Ovary (tissue), 7 donors: ENCODE measurements at regions not wholly inside any gene's neighbourhood (a gene's known extent, or its start where the extent isn't known, plus 50 kb on each side); places are given as distances from the start of the nearest gene placed in this dataset.

ENCODE experiments used
- DNase-seq, 5 donors: peaks; one replicate each; pipeline ENCODE4 v3.0.0-alpha.2; 2019 to 2020
- H3K27ac ChIP-seq, 2 donors: fragments of 200-600 bp; one replicate each; pipeline versions ENCODE4 v1.5.1 to v1.8.0; 2019 to 2022
- H3K27me3 ChIP-seq: fragments of 200-600 bp; one replicate; pipeline ENCODE4 v1.8.0; 2022
- H3K36me3 ChIP-seq: fragments of 200-600 bp; sonication (generic); one replicate; pipeline ENCODE4 v1.5.1; 2019
- H3K4me1 ChIP-seq: one replicate; pipeline ENCODE4 v1.8.1; 2013; ENCODE audit warnings: mild to moderate bottlenecking, moderate library complexity; ENCODE audit not compliant: insufficient read depth
- H3K4me3 ChIP-seq: fragments of 200-600 bp; sonication (generic); one replicate; pipeline ENCODE4 v1.5.1; 2017
- H3K9me3 ChIP-seq, 2 donors: fragments of 200-600 bp in 1 of 2; sonication (generic) in 1 of 2; one replicate each; pipeline versions ENCODE4 v1.5.1 to v1.8.1; 2013 to 2019; ENCODE audit warnings: mild to moderate bottlenecking in 1 of 2, moderate library complexity in 1 of 2
- CTCF ChIP-seq, 3 donors: fragments of 450-650 bp in 2 of 3; fragments of 200-600 bp in 1 of 3; IDR thresholded peaks; one replicate each; pipeline versions ENCODE4 v1.5.1 to v1.8.0; 2016 to 2022; ENCODE audit warnings: antibody characterized with exemption in 3 of 3, mild to moderate bottlenecking in 1 of 3
- EP300 ChIP-seq: sonication (generic); formaldehyde crosslinking; IDR thresholded peaks from one replicate; pipeline ENCODE4 v1.6.1; 2017; ENCODE audit warnings: antibody characterized with exemption
- POLR2A ChIP-seq: fragments of 450-650 bp; IDR thresholded peaks from one replicate; pipeline ENCODE4 v1.6.1; 2017; ENCODE audit warnings: antibody characterized with exemption, mild to moderate bottlenecking, moderate library complexity
- WGBS, 3 donors: extraction: QIAGEN DNeasy Blood & Tissue Kit in 1 of 3; methylation state at CpG; one replicate each; pipeline versions ENCODE4 v1.1.5 to v1.1.7; 2013 to 2017; 5-methylcytosine and 5-hydroxymethylcytosine counted together
- intact Hi-C, 4 donors: fragments of 100-400 bp; cut with DNase I; formaldehyde crosslinking; loops; one replicate each; pipeline versions ENCODE4 v1.11.0 to v1.15.1; 2022 to 2023
- donor health status: DM: no; HTN: no; CAD: no; lungs with moderate emphysema.
- donor health status: DM: no; HTN: no; CAD: no.
- donor health status: Bipolar disorder and iron deficiency.
- donor health status: DM: no; HTN: no; CAD: no.
- donor health status: DM: yes; HTN: yes; CAD: no.

- no peak for TF ChIP-seq CTCF (IDR thresholded peaks at IDR 0.05)
- no peak for TF ChIP-seq POLR2A
- TF ChIP-seq EP300, result no peak
- Histone ChIP-seq H3K4me3 (no peak overlapping the region), H3K4me1 (no peaks in the 10 kb centered on the region), H3K9me3 (no peaks in the 10 kb centered on the region), H3K27ac (no peak overlapping the region), H3K36me3 (no peaks in the 10 kb centered on the region), H3K27me3 (no peaks in the 10 kb centered on the region)
- DNase-seq, result no peak
- intact Hi-C loops, result no loop called here
- WGBS, 3 donors, result 80 to 81% (median 81%) methylated on average over 6 of the region's 6 CpGs
Observed at GRCh38 chr12:127340381-127340780, 926.6 kb upstream of the TMEM132C start.

GRCh38 chr12:127342861-127343260 is 924.1 kb upstream of the TMEM132C start:
- 62 to 65% (median 64%) methylated on average over 6 of the region's 6 CpGs for WGBS, 3 donors
- intact Hi-C loops, result no loop called here
- H3K27ac ChIP-seq, result no peak overlapping the region
- no peaks in the 10 kb centered on the region for H3K27me3 ChIP-seq
- no peaks in the 10 kb centered on the region for H3K4me1 ChIP-seq
- no peak for DNase-seq
- H3K4me3 ChIP-seq, result no peak overlapping the region
- no peaks in the 10 kb centered on the region for H3K9me3 ChIP-seq
- no peaks in the 10 kb centered on the region for H3K36me3 ChIP-seq
- TF ChIP-seq CTCF (IDR thresholded peaks at IDR 0.05) (no peak), POLR2A (no peak), EP300 (no peak)

GRCh38 chr12:127343940-127344339 is 923.0 kb upstream of the TMEM132C start:
- no peak for TF ChIP-seq EP300
- Histone ChIP-seq H3K36me3 (no peaks in the 10 kb centered on the region), H3K27ac (no peak overlapping the region), H3K9me3 (no peaks in the 10 kb centered on the region), H3K4me3 (no peak overlapping the region), H3K4me1 (no peaks in the 10 kb centered on the region), H3K27me3 (no peaks in the 10 kb centered on the region)
- DNase-seq, result no peak
- whole genome bisulfite sequencing, 3 donors, result 18 to 26% (median 23%) methylated on average over 5 of the region's 5 CpGs
- intact Hi-C loops, result no loop called here

GRCh38 chr12:127351481-127352010 is 915.4 kb upstream of the TMEM132C start:
- intact Hi-C loops, result no loop called here
- TF ChIP-seq EP300 (no peak), CTCF (IDR thresholded peaks at IDR 0.05) (no peak), POLR2A (no peak)
- DNase-seq, result no peak
- H3K36me3 ChIP-seq, result no peaks in the 10 kb centered on the region
- no peaks in the 10 kb centered on the region for H3K27me3 ChIP-seq
- WGBS, 3 donors, result 81 to 91% (median 86%) methylated on average over 11 of the region's 11 CpGs
- no peak overlapping the region for H3K27ac ChIP-seq
- no peaks in the 10 kb centered on the region for H3K9me3 ChIP-seq
- H3K4me3 ChIP-seq, result no peak overlapping the region
- no peaks in the 10 kb centered on the region for H3K4me1 ChIP-seq

- WGBS, 3 donors, result 46 to 58% (median 49%) methylated on average over 9 to 10 of the region's 10 CpGs
- H3K4me3 ChIP-seq, result no peak overlapping the region
- intact Hi-C loops, result no loop called here
- H3K36me3 ChIP-seq, result no peaks in the 10 kb centered on the region
- H3K4me1 ChIP-seq, result no peaks in the 10 kb centered on the region
- H3K27ac ChIP-seq, result no peak overlapping the region
- H3K27me3 ChIP-seq, result no peaks in the 10 kb centered on the region
- no peaks in the 10 kb centered on the region for H3K9me3 ChIP-seq
- DNase-seq, result no peak
- TF ChIP-seq EP300 (no peak), CTCF (IDR thresholded peaks at IDR 0.05) (no peak), POLR2A (no peak)
Observed at GRCh38 chr12:127355061-127355841, 911.7 kb upstream of the TMEM132C start.
